ENCODE measurements at regions not wholly inside any gene's neighbourhood (a gene's known extent, or its start where the extent isn't known, plus 50 kb on each side); places are given as distances from the start of the nearest gene placed in this dataset.
"Not testable (repeated sequence)": the region's sequence is repeated elsewhere in the genome, so short reads cannot be mapped to it uniquely, and the experiment has no call there.

GRCh38 chr5:21594566-21594965 lies 1258.6 kb downstream of the CDH12 start:
- DNase-seq: no peak

- DNase-seq: no peak
Measured at GRCh38 chr5:21593261-21593660, 1259.9 kb downstream of the CDH12 start.

- no peak for DNase-seq
Measured at GRCh38 chr5:21581508-21581907, 1271.6 kb downstream of the CDH12 start.

- no peak for DNase-seq
Measured at GRCh38 chr5:21574961-21575360, 1278.2 kb downstream of the CDH12 start.

- no peak for DNase-seq
Measured at GRCh38 chr5:21574438-21574837, 1278.7 kb downstream of the CDH12 start.

- peak; percentile 29 for DNase-seq
Measured at GRCh38 chr5:21573416-21574314, 1279.5 kb downstream of the CDH12 start.

GRCh38 chr5:21571196-21571595 lies 1281.9 kb downstream of the CDH12 start:
- not testable (repeated sequence) for DNase-seq

GRCh38 chr5:21559109-21559508 lies 1294.0 kb downstream of the CDH12 start:
- not testable (repeated sequence) for DNase-seq

GRCh38 chr5:21552263-21552662 lies 1300.9 kb downstream of the CDH12 start:
- DNase-seq: not testable (repeated sequence)

GRCh38 chr5:21550916-21551315 lies 1302.2 kb downstream of the CDH12 start:
- not testable (repeated sequence) for DNase-seq

GRCh38 chr5:21547656-21548055 lies 1305.5 kb downstream of the CDH12 start:
- DNase-seq: not testable (repeated sequence)

- not testable (repeated sequence) for DNase-seq
Measured at GRCh38 chr5:21535114-21535513, 1318.0 kb downstream of the CDH12 start.

- not testable (repeated sequence) for DNase-seq
Measured at GRCh38 chr5:21521157-21521556, 1332.0 kb downstream of the CDH12 start.

GRCh38 chr5:21496926-21497325 lies 1356.2 kb downstream of the CDH12 start:
- not testable (repeated sequence) for DNase-seq

GRCh38 chr5:21496056-21496455 lies 1357.1 kb downstream of the CDH12 start:
- DNase-seq: not testable (repeated sequence)

- not testable (repeated sequence) for DNase-seq
Measured at GRCh38 chr5:21495235-21495634, 1357.9 kb downstream of the CDH12 start.

- not testable (repeated sequence) for DNase-seq
Measured at GRCh38 chr5:21494033-21494432, 1359.1 kb downstream of the CDH12 start.

GRCh38 chr5:21491182-21491581 lies 1362.0 kb downstream of the CDH12 start:
- DNase-seq: not testable (repeated sequence)

GRCh38 chr5:21488828-21489227 lies 1364.3 kb downstream of the CDH12 start:
- DNase-seq: not testable (repeated sequence)

GRCh38 chr5:21485458-21486000 lies 1367.6 kb downstream of the CDH12 start:
- DNase-seq: not testable (repeated sequence)

- not testable (repeated sequence) for DNase-seq
Measured at GRCh38 chr5:21484498-21484889, 1368.7 kb downstream of the CDH12 start.

- not testable (repeated sequence) for DNase-seq
Measured at GRCh38 chr5:21483790-21484497, 1369.2 kb downstream of the CDH12 start.

GRCh38 chr5:21482983-21483650 lies 1370.0 kb downstream of the CDH12 start:
- DNase-seq: not testable (repeated sequence)
